H1 (cell line): ENCODE measurements at regions not wholly inside any gene's neighbourhood (a gene's known extent, or its start where the extent isn't known, plus 50 kb on each side); places are given as distances from the start of the nearest gene placed in this dataset.

Source experiments
- CTCF ChIA-PET: fragments of 300-600 bp; sonication (Branson Sonifier 250); formaldehyde crosslinking; loops from one replicate; lab custom pipeline; 2021; ENCODE audit not compliant: partially characterized antibody; lab: Charles Lee
- POLR2A ChIA-PET: fragments of 300-600 bp; sonication (Branson Sonifier 250); formaldehyde crosslinking; loops from one replicate; lab custom pipeline; 2021; ENCODE audit warnings: inconsistent platforms; ENCODE audit not compliant: partially characterized antibody; lab: Charles Lee
- DNase-seq, 2 experiments: peaks; one replicate each; pipeline versions ENCODE4 v3.0.0 to v3.0.0-alpha.2; 2010 to 2022; ENCODE audit warnings: low spot score in 2 of 2, low read depth in 1 of 2, mixed read lengths in 1 of 2
- FAIRE-seq: peaks from 2 replicates; lab custom pipeline; 2011; peaks lifted over from hg19 to GRCh38; lab: Jason Lieb, UNC
- H2AFZ ChIP-seq: 2 replicates; pipeline ENCODE4 v1.8.1; 2012; ENCODE audit warnings: low read length, inconsistent platforms
- H2AK5ac ChIP-seq: 2 replicates; pipeline ENCODE4 v1.6.1; 2013; ENCODE audit warnings: low read depth, low read length
- H2BK120ac ChIP-seq: replicated peaks from 2 replicates; pipeline ENCODE3; 2013; ENCODE audit warnings: low read depth, low read length, inconsistent platforms
- H2BK12ac ChIP-seq: 2 replicates; pipeline ENCODE4 v1.6.1; 2013; ENCODE audit warnings: low read depth, low read length
- H2BK15ac ChIP-seq: 2 replicates; pipeline ENCODE4 v1.6.1; 2013; ENCODE audit warnings: low read length
- H2BK20ac ChIP-seq: 2 replicates; pipeline ENCODE4 v1.6.1; 2013; ENCODE audit warnings: low read length
- H2BK5ac ChIP-seq: 2 replicates; pipeline ENCODE4 v1.6.1; 2013; ENCODE audit warnings: low read depth, low read length
- H3K14ac ChIP-seq: 2 replicates; pipeline ENCODE4 v1.6.1; 2013; ENCODE audit warnings: inconsistent platforms; ENCODE audit not compliant: insufficient read length
- H3K18ac ChIP-seq: 2 replicates; pipeline ENCODE4 v1.6.1; 2013; ENCODE audit warnings: low read length; ENCODE audit errors: extremely low read depth
- H3K23ac ChIP-seq: 2 replicates; pipeline ENCODE4 v1.6.1; 2013; ENCODE audit warnings: inconsistent platforms; ENCODE audit not compliant: insufficient read length
- H3K23me2 ChIP-seq: 2 replicates; pipeline ENCODE4 v1.6.1; 2013; ENCODE audit warnings: low read depth, low read length
- H3K27ac ChIP-seq: 2 replicates; pipeline ENCODE4 v1.6.1; 2011; ENCODE audit warnings: low read depth, low read length, inconsistent platforms
- H3K27me3 ChIP-seq, 4 experiments: replicated peaks in 1 of 4; 1 replicate in 1 of 4; 2 replicates in 3 of 4; pipeline versions ENCODE4 v1.6.1 to v1.8.1; 2011 to 2013; ENCODE audit warnings: low read length in 3 of 4, mild to moderate bottlenecking in 3 of 4, inconsistent platforms in 2 of 4, mixed read lengths in 2 of 4, moderate library complexity in 1 of 4; ENCODE audit not compliant: control insufficient read depth in 3 of 4, insufficient read depth in 3 of 4; ENCODE audit errors: extremely low read depth in 1 of 4
- H3K36me3 ChIP-seq, 4 experiments: 2 replicates each; pipeline versions ENCODE4 v1.6.1 to v1.8.1; 2011 to 2013; ENCODE audit warnings: mild to moderate bottlenecking in 4 of 4, low read length in 3 of 4, moderate library complexity in 2 of 4, control low read depth in 1 of 4, inconsistent platforms in 1 of 4; ENCODE audit not compliant: insufficient read depth in 4 of 4, control insufficient read depth in 2 of 4
- H3K4ac ChIP-seq: replicated peaks from 2 replicates; pipeline ENCODE3; 2013; ENCODE audit warnings: low read length, low read depth, mixed read lengths, inconsistent platforms; ENCODE audit not compliant: insufficient read length
- H3K4me1 ChIP-seq, 4 experiments: replicated peaks in 1 of 4; 1 replicate in 1 of 4; 2 replicates in 3 of 4; pipeline versions ENCODE4 v1.6.1 to v1.8.1; 2011 to 2013; ENCODE audit warnings: low read length in 3 of 4, inconsistent platforms in 2 of 4, mixed read lengths in 1 of 4; ENCODE audit not compliant: insufficient read depth in 4 of 4, control insufficient read depth in 3 of 4
- H3K4me2 ChIP-seq, 2 experiments: 2 replicates each; pipeline versions ENCODE4 v1.6.1 to v1.8.1; 2011 to 2013; ENCODE audit warnings: low read depth in 2 of 2, low read length in 2 of 2, control low read depth in 1 of 2, inconsistent platforms in 1 of 2, mild to moderate bottlenecking in 1 of 2; ENCODE audit not compliant: insufficient read depth in 1 of 2
- H3K4me3 ChIP-seq, 4 experiments: fragments of 200-600, 300-600 bp in 1 of 4; sonication (generic), shearing (Covaris generic), sonication (Bioruptor Twin) in 1 of 4; 2 replicates each; pipeline versions ENCODE4 v1.5.1 to v1.8.1; 2011 to 2016; ENCODE audit warnings: low read length in 4 of 4, low read depth in 3 of 4, control low read depth in 2 of 4, inconsistent platforms in 2 of 4, mild to moderate bottlenecking in 2 of 4, mixed read lengths in 1 of 4, moderate library complexity in 1 of 4; ENCODE audit not compliant: insufficient read depth in 2 of 4; ENCODE audit errors: extremely low read depth in 1 of 4
- H3K56ac ChIP-seq: replicated peaks from 2 replicates; pipeline ENCODE3; 2013; ENCODE audit warnings: low read depth, mild to moderate bottlenecking, mixed read lengths, low read length, inconsistent platforms; ENCODE audit not compliant: insufficient read length
- H3K79me1 ChIP-seq: 2 replicates; pipeline ENCODE4 v1.6.1; 2013; ENCODE audit warnings: low read depth, low read length, control low read depth
- H3K79me2 ChIP-seq, 2 experiments: 2 replicates each; pipeline versions ENCODE4 v1.6.1 to v1.8.1; 2012 to 2013; ENCODE audit warnings: low read length in 2 of 2, mild to moderate bottlenecking in 2 of 2, inconsistent platforms in 1 of 2; ENCODE audit not compliant: insufficient read depth in 2 of 2, control insufficient read depth in 1 of 2
- H3K9ac ChIP-seq, 4 experiments: replicated peaks in 1 of 4; 1 replicate in 1 of 4; 2 replicates in 3 of 4; pipeline versions ENCODE4 v1.6.1 to v1.8.1; 2011 to 2013; ENCODE audit warnings: low read depth in 3 of 4, low read length in 3 of 4, control low read depth in 2 of 4, mild to moderate bottlenecking in 2 of 4, moderate library complexity in 2 of 4, inconsistent platforms in 1 of 4; ENCODE audit errors: extremely low read depth in 1 of 4
- H3K9me3 ChIP-seq, 2 experiments: 2 replicates each; pipeline versions ENCODE4 v1.6.1 to v1.8.1; 2012 to 2013; ENCODE audit warnings: mild to moderate bottlenecking in 2 of 2, moderate library complexity in 2 of 2, control low read depth in 1 of 2, inconsistent platforms in 1 of 2, low read depth in 1 of 2, low read length in 1 of 2, mixed read lengths in 1 of 2; ENCODE audit not compliant: insufficient read depth in 2 of 2
- H4K20me1 ChIP-seq, 2 experiments: replicated peaks in 1 of 2; 2 replicates each; pipeline versions ENCODE3 to v1.8.1; 2011 to 2013; ENCODE audit warnings: inconsistent platforms in 2 of 2, low read length in 2 of 2, mild to moderate bottlenecking in 1 of 2; ENCODE audit not compliant: insufficient read depth in 2 of 2, control insufficient read depth in 1 of 2
- H4K5ac ChIP-seq: 2 replicates; pipeline ENCODE4 v1.6.1; 2013; ENCODE audit warnings: low read length, low read depth, mixed read lengths, inconsistent platforms; ENCODE audit not compliant: insufficient read length
- H4K8ac ChIP-seq: 2 replicates; pipeline ENCODE4 v1.8.0; 2013; ENCODE audit warnings: mild to moderate bottlenecking, moderate library complexity, low read length, inconsistent platforms; ENCODE audit not compliant: insufficient read depth; ENCODE audit errors: extremely low read depth
- H4K91ac ChIP-seq: replicated peaks from 2 replicates; pipeline ENCODE3; 2013; ENCODE audit warnings: low read length, mixed read lengths, inconsistent platforms; ENCODE audit not compliant: insufficient read length
- ASH2L ChIP-seq: fragments of 200-600, 300-600 bp; sonication (generic); IDR thresholded peaks from one replicate; pipeline ENCODE4 v1.7.1; 2017; ENCODE audit warnings: low read length
- CEBPB ChIP-seq: IDR thresholded peaks from 2 replicates; pipeline ENCODE4 v1.6.1; 2012; ENCODE audit warnings: low read depth, low read length
- CREB1 ChIP-seq: IDR thresholded peaks from 2 replicates; pipeline ENCODE4 v1.6.1; 2012; ENCODE audit warnings: inconsistent platforms
- E2F6 ChIP-seq: IDR thresholded peaks from 2 replicates; pipeline ENCODE4 v1.6.1; 2012; ENCODE audit warnings: inconsistent platforms
- JUND ChIP-seq: IDR thresholded peaks from 2 replicates; pipeline ENCODE4 v1.6.1; 2011; ENCODE audit warnings: mild to moderate bottlenecking, improper control_type of control experiment, low read length
- KDM5A ChIP-seq: fragments of 200-600 bp; IDR thresholded peaks from 2 replicates; pipeline ENCODE4 v1.7.1; 2012; ENCODE audit warnings: mild to moderate bottlenecking, low read length, inconsistent platforms, mixed read lengths
- TEAD4 ChIP-seq: IDR thresholded peaks from 2 replicates; pipeline ENCODE4 v1.6.1; 2012; ENCODE audit warnings: low read depth, low read length, inconsistent platforms, mixed read lengths
- WGBS, 2 experiments: shearing (Covaris generic) in 1 of 2; methylation state at CpG; one replicate each; pipeline versions ENCODE4 v1.1.6 to v1.1.7; 2013 to 2015; ENCODE audit warnings: low lambda C conversion rate in 2 of 2, mixed read lengths in 2 of 2, inconsistent platforms in 1 of 2, low coverage in 1 of 2, missing lambda C conversion rate in 1 of 2; ENCODE audit not compliant: insufficient replicate concordance in 2 of 2, insufficient coverage in 1 of 2, insufficient read length in 1 of 2; ENCODE audit errors: extremely low coverage in 1 of 2, missing lambda C conversion rate in 1 of 2; 5-methylcytosine and 5-hydroxymethylcytosine counted together

- no peak overlapping the region for H3K9ac ChIP-seq
- peak overlapping the region; percentile 67; the same call in 1 of the 2 replicates for H2BK20ac ChIP-seq
- peak overlapping the region; percentile 53 for H2BK12ac ChIP-seq
- H4K5ac ChIP-seq, result no peak overlapping the region
- peak; percentile 36 for FAIRE-seq
- peak overlapping the region; percentile 11 for H4K91ac ChIP-seq
- peak overlapping the region; percentile 54; the same call in 1 of the 2 replicates for H2AK5ac ChIP-seq
- H3K79me1 ChIP-seq, result no peaks in the 10 kb centered on the region
- H3K79me2 ChIP-seq, result no peaks in the 10 kb centered on the region
- H2AFZ ChIP-seq, result peak overlapping the region; percentile 76
- no peaks in the 10 kb centered on the region for H3K36me3 ChIP-seq
- 68% methylated on average over 18 of the region's 18 CpGs; no CpG with 5 or more reads in 1 of the 2 experiments for WGBS, 2 experiments
- no peak overlapping the region for H4K8ac ChIP-seq
- H3K4me3 ChIP-seq, result no peak overlapping the region
- H2BK15ac ChIP-seq, result no peak overlapping the region; the same call in 1 of the 2 replicates
- H3K4me2 ChIP-seq, result peak overlapping the region in 1 of 2 experiments; percentile 69; a peak in 2 of 4 replicates
- POLR2A ChIA-PET, result no interaction called here
- TF ChIP-seq ASH2L (peak; percentile 20), KDM5A (no peak), CEBPB (peak; percentile 51; the same call in 1 of the 2 replicates), JUND (no peak), E2F6 (0 out of 2 replicates have a peak, but pooled peaks have one; percentile 21), CREB1 (no peak), TEAD4 (peak; percentile 60)
- peak overlapping the region; percentile 60; the same call in 1 of the 2 replicates for H3K18ac ChIP-seq
- no peaks in the 10 kb centered on the region for H3K27me3 ChIP-seq
- H2BK120ac ChIP-seq, result peak overlapping the region; percentile 19
- peak overlapping the region; percentile 62; the same call in 1 of the 2 replicates for H2BK5ac ChIP-seq
- H3K9me3 ChIP-seq, result no peaks in the 10 kb centered on the region; a peak in 1 of 4 replicates
- H4K20me1 ChIP-seq, result no peaks in the 10 kb centered on the region
- no peak overlapping the region for H3K14ac ChIP-seq
- no peak overlapping the region for H3K4ac ChIP-seq
- H3K27ac ChIP-seq, result no peak overlapping the region
- DNase-seq, result peak in 1 of 2 experiments; percentile 54
- H3K23ac ChIP-seq, result no peak overlapping the region
- no peak overlapping the region for H3K56ac ChIP-seq
- CTCF ChIA-PET, result interaction anchor here (0.6 to 9.1 kb wide), 14 partner anchors 10 to 1179 kb away, joined by 3 to 90 read pairs (median 3); no protein-coding TSS in a partner anchor
- no peaks in the 10 kb centered on the region for H3K23me2 ChIP-seq
- H3K4me1 ChIP-seq, result peaks cover 0 to 10% (median 7%) of the 10 kb centered on the region in 4 experiments; a peak in 6 of 7 replicates
These were observed 107.1 kb upstream of the BACH2 start for GRCh38 chr6:90403489-90404381.
